NB4 (cell line): ENCODE measurements at regions not wholly inside any gene's neighbourhood (a gene's known extent, or its start where the extent isn't known, plus 50 kb on each side); places are given as distances from the start of the nearest gene placed in this dataset.

Experiments
- MYC ChIP-seq: IDR thresholded peaks from 2 replicates; pipeline ENCODE4 v1.6.1; 2011; ENCODE audit warnings: low read depth, low read length
- TF ChIP-seq, protein P1 (sequence below): IDR thresholded peaks from one replicate; pipeline ENCODE4 v1.5.1; 2012; ENCODE audit warnings: low read depth, low read length

DNA sequence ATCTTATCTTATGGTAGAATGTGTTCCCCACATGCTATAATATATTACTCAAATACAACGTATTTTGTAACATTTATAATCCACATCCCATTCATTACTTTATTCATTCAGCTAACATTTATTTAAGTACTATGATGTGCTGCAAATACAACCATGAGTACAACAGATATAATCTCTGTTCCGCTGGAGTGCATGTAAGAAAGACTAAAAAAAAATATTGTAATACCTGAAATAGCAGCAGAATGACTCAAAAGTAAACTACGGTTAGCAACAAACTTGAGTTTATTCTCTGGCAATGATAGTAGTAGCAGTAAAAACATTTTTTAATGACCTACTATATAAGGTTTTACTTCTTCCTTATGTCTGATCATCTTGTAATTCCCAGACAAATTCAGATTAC is 1776.3 kb downstream of the STIM2 start:
- TF ChIP-seq, protein P1, sequence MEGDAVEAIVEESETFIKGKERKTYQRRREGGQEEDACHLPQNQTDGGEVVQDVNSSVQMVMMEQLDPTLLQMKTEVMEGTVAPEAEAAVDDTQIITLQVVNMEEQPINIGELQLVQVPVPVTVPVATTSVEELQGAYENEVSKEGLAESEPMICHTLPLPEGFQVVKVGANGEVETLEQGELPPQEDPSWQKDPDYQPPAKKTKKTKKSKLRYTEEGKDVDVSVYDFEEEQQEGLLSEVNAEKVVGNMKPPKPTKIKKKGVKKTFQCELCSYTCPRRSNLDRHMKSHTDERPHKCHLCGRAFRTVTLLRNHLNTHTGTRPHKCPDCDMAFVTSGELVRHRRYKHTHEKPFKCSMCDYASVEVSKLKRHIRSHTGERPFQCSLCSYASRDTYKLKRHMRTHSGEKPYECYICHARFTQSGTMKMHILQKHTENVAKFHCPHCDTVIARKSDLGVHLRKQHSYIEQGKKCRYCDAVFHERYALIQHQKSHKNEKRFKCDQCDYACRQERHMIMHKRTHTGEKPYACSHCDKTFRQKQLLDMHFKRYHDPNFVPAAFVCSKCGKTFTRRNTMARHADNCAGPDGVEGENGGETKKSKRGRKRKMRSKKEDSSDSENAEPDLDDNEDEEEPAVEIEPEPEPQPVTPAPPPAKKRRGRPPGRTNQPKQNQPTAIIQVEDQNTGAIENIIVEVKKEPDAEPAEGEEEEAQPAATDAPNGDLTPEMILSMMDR: no peak
- no peak for TF ChIP-seq MYC
